OCI-LY7 (cell line): ENCODE measurements at regions not wholly inside any gene's neighbourhood (a gene's known extent, or its start where the extent isn't known, plus 50 kb on each side); places are given as distances from the start of the nearest gene placed in this dataset.

Experiments
- EZH2phosphoT487 ChIP-seq: fragments of 200-600 bp; sonication (generic); IDR thresholded peaks from 2 replicates; pipeline ENCODE4 v1.6.1; 2018; ENCODE audit warnings: low read depth, borderline replicate concordance, mild to moderate bottlenecking, mixed run types, antibody characterized with exemption, low read length, moderate library complexity, mixed read lengths
- TF ChIP-seq, protein P1 (sequence below): fragments of 200-600 bp; sonication (generic); conservative IDR thresholded peaks from 2 replicates; pipeline ENCODE4 v1.5.1; 2014; ENCODE audit warnings: mild to moderate bottlenecking, antibody characterized with exemption, low read length, moderate library complexity, mixed read lengths

DNA sequence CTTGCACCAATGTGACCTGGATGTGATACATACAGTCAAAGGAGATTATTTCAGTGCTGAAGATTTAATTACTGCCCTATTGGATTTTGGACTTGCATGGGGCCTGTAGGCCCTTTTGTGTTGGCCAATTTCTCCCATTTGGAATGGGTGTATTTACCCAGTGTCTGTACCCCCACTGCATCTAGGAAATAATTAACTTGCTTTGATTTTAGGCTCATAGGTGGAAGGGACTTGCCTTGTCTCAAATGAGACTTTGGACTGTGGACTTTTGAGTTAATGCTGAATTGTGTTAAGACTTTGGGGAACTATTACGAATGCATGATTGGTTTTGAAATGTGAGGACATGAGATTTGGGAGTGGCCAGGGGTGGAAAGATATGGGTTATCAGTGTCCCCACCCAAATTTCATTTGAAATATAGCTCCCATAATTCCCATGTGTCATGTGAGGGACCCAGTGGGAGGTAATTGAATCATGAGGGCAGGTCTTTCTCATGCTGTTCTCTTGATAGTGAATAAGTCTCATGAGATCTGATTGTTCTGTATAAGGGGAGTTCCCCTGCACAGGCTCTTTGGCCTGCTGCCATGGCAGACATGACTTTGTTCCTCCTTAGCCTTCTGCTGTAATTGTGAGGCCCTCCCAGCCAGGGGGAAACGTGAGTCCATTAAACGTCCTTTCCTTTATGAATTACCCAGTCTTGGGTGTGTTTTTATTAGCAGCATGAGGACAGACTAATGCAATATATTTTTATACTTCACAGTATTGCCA, 362.2 kb upstream of the SPANXN4 start:
- TF ChIP-seq, protein P1, sequence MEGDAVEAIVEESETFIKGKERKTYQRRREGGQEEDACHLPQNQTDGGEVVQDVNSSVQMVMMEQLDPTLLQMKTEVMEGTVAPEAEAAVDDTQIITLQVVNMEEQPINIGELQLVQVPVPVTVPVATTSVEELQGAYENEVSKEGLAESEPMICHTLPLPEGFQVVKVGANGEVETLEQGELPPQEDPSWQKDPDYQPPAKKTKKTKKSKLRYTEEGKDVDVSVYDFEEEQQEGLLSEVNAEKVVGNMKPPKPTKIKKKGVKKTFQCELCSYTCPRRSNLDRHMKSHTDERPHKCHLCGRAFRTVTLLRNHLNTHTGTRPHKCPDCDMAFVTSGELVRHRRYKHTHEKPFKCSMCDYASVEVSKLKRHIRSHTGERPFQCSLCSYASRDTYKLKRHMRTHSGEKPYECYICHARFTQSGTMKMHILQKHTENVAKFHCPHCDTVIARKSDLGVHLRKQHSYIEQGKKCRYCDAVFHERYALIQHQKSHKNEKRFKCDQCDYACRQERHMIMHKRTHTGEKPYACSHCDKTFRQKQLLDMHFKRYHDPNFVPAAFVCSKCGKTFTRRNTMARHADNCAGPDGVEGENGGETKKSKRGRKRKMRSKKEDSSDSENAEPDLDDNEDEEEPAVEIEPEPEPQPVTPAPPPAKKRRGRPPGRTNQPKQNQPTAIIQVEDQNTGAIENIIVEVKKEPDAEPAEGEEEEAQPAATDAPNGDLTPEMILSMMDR = no peak
- TF ChIP-seq EZH2phosphoT487 = no peak
